Thymus (tissue), 11 donors: ENCODE measurements at regions not wholly inside any gene's neighbourhood (a gene's known extent, or its start where the extent isn't known, plus 50 kb on each side); places are given as distances from the start of the nearest gene placed in this dataset.

Experiments
- DNase-seq, 9 donors: peaks; one replicate each; pipeline ENCODE4 v3.0.0-alpha.2; 2013; ENCODE audit warnings: low spot score in 9 of 9, low read depth in 6 of 9, missing footprints in 1 of 9
- H3K27ac ChIP-seq, 2 donors: one replicate each; pipeline ENCODE4 v1.5.1; 2013; ENCODE audit warnings: control low read depth in 1 of 2, low read depth in 1 of 2, low read length in 1 of 2, mild to moderate bottlenecking in 1 of 2, moderate library complexity in 1 of 2
- H3K27me3 ChIP-seq, 2 donors: one replicate each; pipeline ENCODE4 v1.5.1; 2013; ENCODE audit warnings: low read length in 1 of 2; ENCODE audit not compliant: control insufficient read depth in 2 of 2, insufficient read depth in 1 of 2
- H3K36me3 ChIP-seq, 2 donors: one replicate each; pipeline ENCODE4 v1.5.1; 2013; ENCODE audit warnings: low read length in 1 of 2, mild to moderate bottlenecking in 1 of 2, moderate library complexity in 1 of 2; ENCODE audit not compliant: control insufficient read depth in 2 of 2, insufficient read depth in 2 of 2
- H3K4me1 ChIP-seq, 2 donors: one replicate each; pipeline ENCODE4 v1.5.1; 2013; ENCODE audit warnings: low read length in 2 of 2; ENCODE audit not compliant: control insufficient read depth in 2 of 2, insufficient read depth in 2 of 2
- H3K4me3 ChIP-seq, 2 donors: one replicate each; pipeline ENCODE4 v1.5.1; 2013; ENCODE audit warnings: low read length in 2 of 2, control low read depth in 1 of 2, mild to moderate bottlenecking in 1 of 2
- H3K9me3 ChIP-seq, 2 donors: one replicate each; pipeline ENCODE4 v1.5.1; 2013; ENCODE audit warnings: low read length in 1 of 2, mild to moderate bottlenecking in 1 of 2; ENCODE audit not compliant: control insufficient read depth in 2 of 2, insufficient read depth in 1 of 2
- WGBS: extraction: QIAGEN DNeasy Blood & Tissue Kit; methylation state at CpG from one replicate; pipeline ENCODE4 v1.1.7; 2013; 5-methylcytosine and 5-hydroxymethylcytosine counted together
- donor health status: healthy.

DNA sequence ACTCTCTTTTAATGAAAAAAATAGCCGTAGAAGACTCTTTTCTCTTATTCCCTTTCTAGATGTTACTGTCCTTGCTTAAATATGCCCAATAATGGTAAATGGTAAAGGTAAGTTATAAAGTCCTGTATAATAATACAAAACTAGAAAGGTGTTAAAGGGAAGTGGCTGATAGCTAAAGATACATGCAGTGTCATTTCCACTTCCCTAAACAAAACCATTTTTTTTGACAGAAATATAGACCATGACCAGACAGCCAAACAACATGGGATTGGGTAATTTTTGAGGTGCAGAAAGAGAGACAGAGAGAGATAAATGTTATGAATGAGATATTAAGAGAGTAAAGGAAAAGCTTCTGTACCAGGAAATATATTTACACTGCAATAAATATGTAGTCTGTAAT lies 731.7 kb upstream of the REG3G start:
- Histone ChIP-seq H3K9me3 (peaks cover 0 to under 1% of the 10 kb centered on the region in 2 donors), H3K27ac (no peak overlapping the region), H3K27me3 (no peaks in the 10 kb centered on the region), H3K4me1 (no peaks in the 10 kb centered on the region), H3K4me3 (no peak overlapping the region), H3K36me3 (no peaks in the 10 kb centered on the region)
- DNase-seq: no peak
- 54% methylated on average over 1 of the region's 1 CpG for WGBS

GRCh38 chr2:78301166-78301789 lies 724.2 kb upstream of the REG3G start:
- H3K27ac ChIP-seq: no peak overlapping the region
- DNase-seq: no peak
- no peaks in the 10 kb centered on the region for H3K36me3 ChIP-seq
- H3K27me3 ChIP-seq: no peaks in the 10 kb centered on the region
- whole genome bisulfite sequencing: 72% methylated on average over 6 of the region's 6 CpGs
- H3K4me3 ChIP-seq: no peak overlapping the region
- H3K4me1 ChIP-seq: no peaks in the 10 kb centered on the region
- no peaks in the 10 kb centered on the region for H3K9me3 ChIP-seq

- Histone ChIP-seq H3K27ac (no peak overlapping the region), H3K27me3 (no peaks in the 10 kb centered on the region), H3K4me3 (no peak overlapping the region), H3K9me3 (no peaks in the 10 kb centered on the region), H3K4me1 (no peaks in the 10 kb centered on the region), H3K36me3 (no peaks in the 10 kb centered on the region)
- no peak for DNase-seq
- 62% methylated on average over 1 of the region's 1 CpG for WGBS
Measured at GRCh38 chr2:78304678-78305077, 720.8 kb upstream of the REG3G start.

- Histone ChIP-seq H3K4me1 (no peaks in the 10 kb centered on the region), H3K27me3 (no peaks in the 10 kb centered on the region), H3K36me3 (no peaks in the 10 kb centered on the region), H3K27ac (no peak overlapping the region), H3K4me3 (no peak overlapping the region), H3K9me3 (no peaks in the 10 kb centered on the region)
- WGBS: 51% methylated on average over 3 of the region's 3 CpGs
- DNase-seq: no peak
Measured at GRCh38 chr2:78309460-78309859, 716.0 kb upstream of the REG3G start.

GRCh38 chr2:78315368-78315767 lies 710.1 kb upstream of the REG3G start:
- no peaks in the 10 kb centered on the region for H3K4me1 ChIP-seq
- H3K36me3 ChIP-seq: no peaks in the 10 kb centered on the region
- DNase-seq: no peak
- no peaks in the 10 kb centered on the region for H3K27me3 ChIP-seq
- H3K9me3 ChIP-seq: no peaks in the 10 kb centered on the region
- H3K27ac ChIP-seq: no peak overlapping the region
- no peak overlapping the region for H3K4me3 ChIP-seq

DNA sequence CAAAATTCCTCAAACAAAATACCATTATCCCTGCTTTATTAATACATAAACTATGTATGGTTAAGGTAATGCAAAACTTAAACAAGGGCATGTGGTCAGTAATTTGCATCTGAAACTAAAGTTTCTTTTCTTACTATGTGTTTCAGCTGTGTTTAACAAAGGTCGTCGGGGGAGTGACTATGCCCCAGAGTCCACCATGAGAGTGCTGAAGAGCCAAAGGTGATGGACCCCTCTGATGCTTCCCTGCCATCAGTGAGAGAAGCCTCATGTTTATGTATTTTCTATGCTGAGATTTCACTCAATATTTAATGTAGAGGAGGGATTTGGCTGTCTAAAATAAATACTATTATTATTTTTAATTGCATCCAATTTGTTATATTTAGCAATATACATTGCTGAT lies 707.2 kb upstream of the REG3G start:
- no peak overlapping the region for H3K27ac ChIP-seq
- H3K36me3 ChIP-seq: no peaks in the 10 kb centered on the region
- 84% methylated on average over 2 of the region's 2 CpGs for WGBS
- no peak overlapping the region for H3K4me3 ChIP-seq
- H3K27me3 ChIP-seq: no peaks in the 10 kb centered on the region
- H3K9me3 ChIP-seq: no peaks in the 10 kb centered on the region
- DNase-seq: no peak
- no peaks in the 10 kb centered on the region for H3K4me1 ChIP-seq

- Histone ChIP-seq H3K27ac (no peak overlapping the region), H3K4me1 (no peaks in the 10 kb centered on the region), H3K27me3 (no peaks in the 10 kb centered on the region), H3K4me3 (no peak overlapping the region), H3K36me3 (no peaks in the 10 kb centered on the region), H3K9me3 (no peaks in the 10 kb centered on the region)
- no peak for DNase-seq
Measured at GRCh38 chr2:78330193-78330592, 695.3 kb upstream of the REG3G start.

- no peak for DNase-seq
- H3K4me3 ChIP-seq: no peak overlapping the region
- H3K27ac ChIP-seq: no peak overlapping the region
- no peaks in the 10 kb centered on the region for H3K27me3 ChIP-seq
- H3K9me3 ChIP-seq: no peaks in the 10 kb centered on the region
- H3K36me3 ChIP-seq: no peaks in the 10 kb centered on the region
- WGBS: 83% methylated on average over 3 of the region's 3 CpGs
- H3K4me1 ChIP-seq: no peaks in the 10 kb centered on the region
Measured at GRCh38 chr2:78351208-78351607, 674.3 kb upstream of the REG3G start.

DNA sequence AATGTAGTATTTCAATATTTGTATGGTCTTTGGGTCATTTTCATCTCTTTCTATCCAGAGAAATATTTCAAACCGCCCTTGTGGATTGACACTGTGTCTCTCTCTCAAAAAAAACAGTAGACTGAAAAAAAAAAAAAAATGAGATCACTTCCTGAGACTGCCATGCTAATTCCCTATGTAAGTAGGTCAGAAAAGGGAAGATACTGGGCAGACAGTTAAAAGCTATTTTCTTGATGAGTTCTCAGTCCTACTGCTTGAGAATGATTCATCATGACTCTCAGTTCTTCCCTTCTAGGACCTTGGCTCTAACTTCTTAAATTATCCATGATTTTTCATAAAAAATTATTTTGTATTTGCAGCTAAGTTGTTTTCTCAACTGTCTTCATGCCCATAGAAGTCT lies 672.3 kb upstream of the REG3G start:
- Histone ChIP-seq H3K9me3 (no peaks in the 10 kb centered on the region), H3K36me3 (no peaks in the 10 kb centered on the region), H3K27me3 (no peaks in the 10 kb centered on the region), H3K27ac (no peak overlapping the region), H3K4me3 (no peak overlapping the region), H3K4me1 (no peaks in the 10 kb centered on the region)
- no peak for DNase-seq
- WGBS: 94% methylated on average over 1 of the region's 1 CpG

- DNase-seq: no peak
- Histone ChIP-seq H3K27me3 (no peaks in the 10 kb centered on the region), H3K4me1 (no peaks in the 10 kb centered on the region), H3K36me3 (no peaks in the 10 kb centered on the region), H3K4me3 (no peak overlapping the region), H3K9me3 (no peaks in the 10 kb centered on the region), H3K27ac (no peak overlapping the region)
- 90% methylated on average over 2 of the region's 2 CpGs for WGBS
Measured at GRCh38 chr2:78355967-78356366, 669.5 kb upstream of the REG3G start.
